ENCODE measurements at regions not wholly inside any gene's neighbourhood (a gene's known extent, or its start where the extent isn't known, plus 50 kb on each side); places are given as distances from the start of the nearest gene placed in this dataset.
"Not testable (repeated sequence)": the region's sequence is repeated elsewhere in the genome, so short reads cannot be mapped to it uniquely, and the experiment has no call there.

DNA sequence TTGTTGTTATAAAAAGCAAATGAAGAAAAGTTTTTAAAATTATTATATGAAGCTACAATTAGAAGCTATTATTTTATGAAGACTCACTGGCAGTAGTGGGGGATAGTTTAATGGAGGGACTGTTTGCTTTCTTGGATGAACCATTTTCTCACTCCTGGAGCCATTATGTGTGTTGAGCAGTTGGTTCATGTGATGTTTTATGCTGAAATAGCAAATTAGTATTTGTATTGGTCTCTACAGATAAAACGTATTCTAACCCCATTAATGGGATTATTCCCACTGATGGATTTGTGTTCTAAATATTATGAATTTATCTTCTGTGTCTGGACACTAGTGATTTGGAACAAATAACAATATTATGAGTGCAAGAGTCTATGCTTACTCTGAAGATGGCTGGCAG is 507.5 kb upstream of the FSHR start:
- DNase-seq: no peak

DNA sequence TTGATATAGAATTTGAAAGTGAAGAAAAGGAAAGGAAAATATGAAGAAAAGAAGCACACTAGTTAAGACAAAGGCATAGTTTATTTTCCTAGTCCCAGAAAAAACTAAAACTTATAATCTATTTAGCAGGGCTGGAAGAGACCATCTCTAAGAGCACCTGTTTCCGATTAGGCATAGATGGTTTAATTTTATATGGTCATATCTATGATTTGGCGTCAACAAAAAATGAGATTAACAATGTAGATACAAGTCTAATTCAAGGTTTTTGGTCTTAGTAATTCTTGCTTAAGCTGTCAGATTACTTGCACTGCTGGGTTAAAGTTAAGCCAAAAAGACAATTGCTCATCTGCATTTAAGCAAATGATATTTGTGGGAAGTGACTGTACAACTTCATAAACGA is 502.5 kb upstream of the FSHR start:
- DNase-seq: no peak

DNA sequence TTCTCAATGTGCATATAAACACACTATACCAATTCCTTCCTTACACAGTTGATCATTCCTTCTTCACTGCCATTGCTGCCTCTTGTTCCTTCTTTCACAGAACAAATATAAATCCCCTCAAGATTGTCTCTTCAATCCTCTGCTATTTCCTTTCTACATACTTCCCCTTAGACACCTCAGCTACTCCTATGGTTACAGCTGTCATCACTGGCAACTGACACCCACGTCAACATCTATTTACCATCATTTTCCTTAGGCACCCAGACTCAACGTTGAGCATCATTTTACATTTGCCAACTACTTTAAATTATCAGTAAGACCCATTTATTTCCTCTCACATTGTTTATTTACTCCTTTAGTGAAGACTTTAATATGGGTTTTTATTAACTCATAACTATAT is 488.8 kb upstream of the FSHR start:
- DNase-seq: no peak

DNA sequence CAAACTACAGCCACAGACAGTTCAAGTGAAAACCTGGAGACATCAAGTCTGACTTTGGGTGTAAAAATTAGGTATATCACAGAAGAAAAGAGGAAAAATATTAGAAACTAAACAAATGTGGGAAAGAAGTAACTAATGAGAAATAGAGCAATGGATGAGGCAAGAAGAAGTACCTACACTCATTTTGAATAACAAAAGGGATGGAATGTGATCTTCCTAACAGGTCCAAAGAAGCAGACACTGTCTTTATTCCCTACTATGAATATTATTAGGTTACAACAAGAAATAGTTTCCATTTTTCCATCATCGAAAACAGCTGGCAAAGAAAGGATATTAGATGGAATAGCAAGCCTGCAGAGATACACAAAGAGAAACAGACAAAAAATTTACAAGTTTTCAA is 486.3 kb upstream of the FSHR start:
- no peak for DNase-seq

DNA sequence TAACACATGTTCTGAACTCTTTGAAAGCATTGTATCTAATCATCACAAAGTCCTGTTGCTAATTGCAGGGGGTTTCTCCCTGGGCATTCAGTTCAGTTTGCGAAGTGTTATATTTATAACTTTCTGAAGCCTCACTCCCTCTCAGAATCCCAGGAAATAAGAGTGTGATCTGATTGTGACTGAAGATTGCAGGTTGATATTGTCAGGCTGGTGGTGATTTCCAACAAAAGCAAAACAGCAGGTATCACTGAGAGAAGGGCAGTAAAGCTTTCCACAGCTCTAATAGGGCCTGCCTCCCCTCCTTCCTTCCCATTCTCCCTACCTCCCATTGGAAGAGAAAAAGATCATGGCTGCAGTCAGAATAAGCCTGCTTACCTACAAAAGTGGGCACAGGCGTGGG is 466.7 kb upstream of the FSHR start:
- no peak for DNase-seq

DNA sequence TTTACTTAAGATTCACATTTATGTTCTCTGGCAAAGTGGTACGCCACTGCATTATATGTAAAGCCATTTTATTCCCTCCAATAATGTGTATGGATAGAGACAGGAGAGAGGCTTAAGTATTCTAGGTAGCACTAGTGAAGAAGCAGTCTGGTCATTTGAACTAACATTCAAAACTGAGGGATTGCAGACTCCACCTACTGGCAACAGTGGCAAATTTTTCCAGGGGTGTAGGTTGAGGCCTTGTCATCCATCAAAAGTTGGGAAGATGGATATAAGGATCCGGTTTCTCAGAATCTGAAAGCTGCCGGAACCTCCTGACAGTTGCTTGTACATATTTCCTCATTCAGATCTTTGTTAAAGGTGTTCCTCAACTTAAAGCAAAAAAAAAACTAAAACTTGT is 465.5 kb upstream of the FSHR start:
- DNase-seq: no peak

DNA sequence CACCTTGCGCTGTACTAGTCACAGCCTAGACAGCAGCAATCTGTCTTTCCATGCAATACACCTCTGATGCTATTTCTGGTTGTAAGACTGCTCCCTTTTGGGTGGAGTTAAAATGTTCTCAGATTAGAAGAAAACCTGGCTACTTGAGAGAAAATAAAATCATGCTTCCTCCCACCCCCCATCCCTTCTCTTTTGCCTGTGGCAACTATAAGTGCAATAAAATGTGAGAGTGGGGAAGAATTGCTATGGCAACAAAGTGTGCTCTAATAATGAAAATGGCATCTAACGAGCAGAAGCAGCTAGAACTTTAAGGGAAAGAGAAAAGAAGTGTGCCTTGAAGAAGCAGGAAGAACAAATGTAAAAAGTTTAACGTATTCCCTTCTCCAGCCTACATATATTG is 464.2 kb upstream of the FSHR start:
- DNase-seq: no peak

DNA sequence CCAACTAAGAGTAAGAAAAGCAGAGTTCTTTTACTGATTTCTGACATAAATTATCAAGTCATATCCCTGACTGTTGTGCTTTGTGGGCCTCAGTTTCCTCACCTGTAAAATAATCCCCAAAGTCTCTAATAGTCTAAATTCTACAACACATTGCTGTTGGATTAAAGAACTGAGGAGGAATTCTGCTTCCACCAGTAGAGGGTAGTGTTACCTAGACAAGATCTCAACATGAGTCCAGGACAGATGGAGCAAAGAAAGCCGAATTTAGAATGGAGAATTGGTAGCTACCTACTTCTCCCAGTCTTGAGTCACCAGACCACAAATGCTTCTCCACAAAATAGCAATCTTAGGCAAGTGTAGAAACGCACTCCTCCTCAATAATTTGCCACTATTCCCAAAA is 462.5 kb upstream of the FSHR start:
- no peak for DNase-seq

DNA sequence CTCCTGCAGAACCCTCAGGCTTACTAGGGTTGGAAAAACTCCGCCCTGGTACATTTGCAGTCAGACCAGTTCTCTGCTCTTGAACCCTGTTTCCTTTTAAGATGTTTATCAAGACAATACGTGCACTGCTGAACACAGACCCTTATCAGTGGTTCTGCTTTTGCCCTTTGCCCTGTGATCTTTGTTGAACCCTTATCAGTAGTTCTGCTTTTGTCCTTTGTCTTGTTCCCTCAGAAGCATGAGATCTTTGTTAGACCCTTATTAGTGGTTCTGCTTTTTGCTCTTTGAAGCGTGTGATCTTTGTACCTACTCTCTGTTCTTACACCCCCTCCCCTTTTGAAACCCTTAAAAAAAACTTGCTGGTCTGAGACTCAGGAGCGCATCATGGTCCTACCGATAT is 457.5 kb upstream of the FSHR start:
- DNase-seq: not testable (repeated sequence)

DNA sequence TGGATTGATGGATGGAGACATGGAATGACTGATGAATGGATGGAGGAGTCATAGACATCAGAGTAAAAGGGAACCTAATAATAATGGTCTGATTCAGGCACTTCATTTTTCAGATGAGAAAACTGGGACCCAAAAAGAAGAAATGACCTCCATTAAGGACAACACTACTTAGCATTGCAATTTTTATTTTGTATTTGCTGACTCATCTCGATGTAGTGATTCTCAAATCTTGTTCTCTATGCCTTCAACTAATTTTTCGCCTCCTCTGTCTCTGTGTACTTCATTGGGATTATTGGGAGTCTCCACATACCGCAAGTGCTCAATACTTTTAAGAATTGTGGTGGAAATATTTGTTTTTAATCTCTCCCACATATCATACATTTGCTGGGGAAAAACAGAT is 446.2 kb upstream of the FSHR start:
- DNase-seq: no peak

DNA sequence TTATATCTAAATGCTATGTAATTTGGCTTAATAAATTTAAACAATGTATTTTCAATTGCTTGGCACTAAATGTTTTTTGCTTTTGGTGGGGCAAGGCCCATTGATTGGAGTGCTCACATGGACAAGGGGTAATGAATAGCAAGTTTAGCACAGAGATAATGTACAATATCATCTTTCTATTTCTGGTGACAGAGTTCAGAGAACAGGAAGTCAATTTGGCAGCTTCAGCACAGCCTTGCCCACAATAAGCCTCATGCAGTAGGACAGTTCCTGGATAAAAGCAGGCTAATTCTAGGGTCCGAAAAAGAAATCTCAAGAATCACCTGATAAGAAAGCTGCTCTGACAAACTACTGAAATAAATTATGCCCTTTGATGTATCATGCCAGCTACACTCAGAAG is 443.9 kb upstream of the FSHR start:
- DNase-seq: no peak

DNA sequence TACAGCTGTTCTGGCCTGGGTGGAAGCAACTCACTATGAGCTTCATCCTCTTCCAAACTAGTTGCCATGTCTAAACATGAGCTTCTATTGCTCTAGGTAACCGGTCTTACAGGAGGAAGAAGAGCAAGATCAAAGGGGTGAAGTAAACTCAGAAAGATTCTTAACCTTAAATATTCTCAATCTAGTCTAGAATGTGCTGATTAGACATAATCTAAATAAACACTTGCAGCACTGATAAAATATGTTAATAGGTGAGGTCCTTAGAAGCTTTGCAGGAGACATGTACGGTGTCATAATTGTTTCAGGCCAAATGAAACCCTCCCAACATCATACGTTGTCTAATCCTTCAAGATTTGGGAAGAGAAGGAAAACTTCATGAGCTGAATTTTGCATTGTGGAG is 431.6 kb upstream of the FSHR start:
- DNase-seq: no peak

DNA sequence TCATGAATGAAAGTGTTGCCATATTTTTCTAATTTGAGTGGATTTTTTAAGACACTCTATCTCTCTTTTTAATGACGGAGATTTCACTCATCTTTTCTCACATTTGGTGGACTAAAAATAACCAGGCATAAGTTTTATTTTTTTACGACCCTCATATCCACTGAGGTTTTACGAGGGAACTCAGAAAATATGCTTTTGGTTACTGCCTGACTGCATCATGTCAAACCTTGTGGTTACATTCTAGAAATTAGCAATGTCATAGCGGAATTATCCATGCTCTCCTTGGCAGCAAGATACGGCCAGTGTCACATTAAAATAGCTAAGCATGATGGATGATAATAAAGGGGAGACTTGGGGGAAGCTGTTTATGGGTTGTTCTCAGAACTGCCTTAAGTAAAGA is 428.6 kb upstream of the FSHR start:
- DNase-seq: peak; percentile 32

DNA sequence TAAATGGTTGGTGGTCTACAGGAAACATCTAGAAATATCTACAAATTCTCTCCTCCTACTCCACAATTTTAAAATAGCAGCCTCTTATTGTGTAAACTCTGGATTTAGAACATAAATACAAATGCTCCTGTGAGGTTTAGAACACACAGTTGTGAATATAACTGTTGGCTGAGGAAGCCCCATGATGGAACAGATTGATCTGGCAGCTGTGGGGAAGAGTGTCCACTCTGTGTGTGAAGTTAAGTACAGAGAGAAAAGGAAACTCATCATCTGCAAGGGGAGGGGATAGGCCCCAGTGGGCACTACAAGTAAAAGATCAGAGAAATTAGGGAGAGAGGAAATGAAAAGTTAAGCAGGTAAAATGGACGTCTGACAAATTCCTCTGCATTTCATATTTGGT is 422.7 kb upstream of the FSHR start:
- DNase-seq: peak; percentile 25

DNA sequence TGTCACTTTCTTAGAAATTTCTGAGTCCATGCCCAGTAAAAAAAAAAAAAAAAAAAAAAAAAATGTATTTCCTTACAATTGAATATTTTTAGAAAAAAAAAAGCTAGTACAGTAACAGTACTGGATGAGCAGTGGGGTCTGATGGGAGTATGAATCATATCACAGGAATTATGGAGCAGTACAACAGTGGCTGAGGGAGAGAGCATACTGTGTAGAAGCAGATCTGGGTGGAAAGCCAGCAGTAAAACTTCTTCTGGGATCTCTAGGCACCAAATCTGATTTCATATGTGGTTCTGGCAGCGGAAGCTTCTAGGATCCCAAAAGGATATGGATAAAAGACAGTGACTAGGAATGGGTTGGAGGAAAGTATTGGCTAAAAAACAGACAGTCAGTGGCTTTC is 414.9 kb upstream of the FSHR start:
- DNase-seq: no peak

DNA sequence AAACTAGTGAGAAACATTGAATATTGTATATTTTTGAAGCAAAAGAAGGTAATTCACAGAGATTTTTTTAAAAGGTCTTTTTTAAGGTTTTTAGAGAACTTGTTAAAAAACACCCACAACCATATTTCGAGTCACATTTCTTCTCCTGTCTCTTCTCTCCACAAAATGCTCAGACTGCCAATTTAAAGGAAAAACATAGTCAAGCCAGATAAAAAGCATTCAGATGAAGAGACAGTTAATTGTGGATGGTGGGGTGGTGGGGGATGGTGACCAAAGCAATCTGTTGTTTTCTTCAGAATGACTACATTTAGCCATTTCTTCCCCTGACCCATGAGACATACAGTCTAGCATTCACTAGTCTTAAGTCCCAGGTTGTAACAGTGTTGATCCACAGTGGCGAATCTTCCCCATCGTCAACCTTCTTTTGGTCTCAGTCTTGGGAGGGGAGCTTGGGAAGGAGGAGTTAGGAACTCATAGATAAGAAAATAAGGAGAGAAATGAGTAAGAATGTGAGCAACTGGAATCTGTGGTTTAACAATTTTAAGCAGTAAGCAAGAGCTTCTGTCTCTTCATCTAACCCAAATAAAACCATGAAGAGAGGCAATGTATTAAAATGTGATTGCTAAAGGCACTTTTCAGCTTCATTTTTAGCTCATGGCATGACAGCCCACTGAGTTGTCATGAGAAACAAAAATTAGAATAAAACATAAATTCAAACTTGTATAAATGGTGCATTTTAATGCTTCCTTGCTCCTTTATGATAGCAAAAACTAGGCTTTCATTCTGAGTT is 413.7 kb upstream of the FSHR start:
- no peak for DNase-seq

DNA sequence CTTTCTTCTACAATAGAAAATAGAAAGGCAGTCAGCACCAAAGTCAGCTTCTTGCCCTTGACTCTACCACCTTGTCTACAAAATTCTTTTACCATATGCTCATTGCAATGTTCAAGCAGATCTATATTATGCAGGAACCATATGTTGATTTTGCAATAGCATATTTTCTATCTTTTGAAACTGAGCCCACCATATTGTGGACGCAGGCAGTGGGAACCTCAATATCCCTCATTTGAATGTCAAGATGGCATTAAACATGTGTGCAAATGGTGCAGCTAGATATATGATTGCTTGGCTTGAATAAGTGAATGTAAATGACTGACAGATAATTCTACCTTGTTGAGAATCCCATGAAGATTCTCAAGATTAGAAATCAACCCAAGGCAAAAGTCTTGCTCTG is 412.7 kb upstream of the FSHR start:
- no peak for DNase-seq

DNA sequence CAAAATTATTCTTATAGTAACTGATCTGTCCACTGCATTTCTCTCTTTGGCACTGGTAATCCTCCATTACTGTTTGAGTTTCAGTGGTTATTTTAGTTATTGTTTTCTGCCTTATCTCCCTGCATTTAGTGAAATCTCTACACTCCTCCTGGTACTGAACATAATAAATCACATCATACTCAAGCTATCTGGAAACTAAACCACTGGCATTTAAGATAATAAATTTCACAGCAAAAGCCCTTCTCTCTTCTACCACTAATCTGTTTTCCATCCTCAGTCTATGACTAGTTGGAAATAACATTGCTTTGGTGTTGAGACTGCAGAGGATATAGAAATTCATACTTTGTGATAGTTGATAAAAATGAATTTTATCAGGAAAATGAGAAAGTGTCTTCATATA is 399.3 kb upstream of the FSHR start:
- DNase-seq: no peak

DNA sequence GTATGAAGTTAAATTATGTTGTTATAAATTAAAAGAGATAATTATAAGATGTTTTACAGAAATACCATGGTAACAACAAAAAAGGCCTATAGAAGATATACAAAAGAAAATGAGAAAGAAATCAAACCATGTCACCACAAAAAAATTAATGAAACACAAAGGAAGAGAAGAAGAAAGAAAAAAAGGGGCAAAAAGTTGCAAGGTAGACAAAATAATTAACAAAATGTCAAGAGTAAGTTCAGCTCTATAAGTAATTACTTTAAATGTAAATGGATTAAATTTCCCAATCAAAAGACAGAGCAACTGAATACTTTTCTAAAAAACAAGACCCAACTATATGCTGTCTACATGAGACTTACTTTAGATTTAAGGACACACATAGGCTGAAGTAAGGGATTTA is 378.4 kb upstream of the FSHR start:
- no peak for DNase-seq

DNA sequence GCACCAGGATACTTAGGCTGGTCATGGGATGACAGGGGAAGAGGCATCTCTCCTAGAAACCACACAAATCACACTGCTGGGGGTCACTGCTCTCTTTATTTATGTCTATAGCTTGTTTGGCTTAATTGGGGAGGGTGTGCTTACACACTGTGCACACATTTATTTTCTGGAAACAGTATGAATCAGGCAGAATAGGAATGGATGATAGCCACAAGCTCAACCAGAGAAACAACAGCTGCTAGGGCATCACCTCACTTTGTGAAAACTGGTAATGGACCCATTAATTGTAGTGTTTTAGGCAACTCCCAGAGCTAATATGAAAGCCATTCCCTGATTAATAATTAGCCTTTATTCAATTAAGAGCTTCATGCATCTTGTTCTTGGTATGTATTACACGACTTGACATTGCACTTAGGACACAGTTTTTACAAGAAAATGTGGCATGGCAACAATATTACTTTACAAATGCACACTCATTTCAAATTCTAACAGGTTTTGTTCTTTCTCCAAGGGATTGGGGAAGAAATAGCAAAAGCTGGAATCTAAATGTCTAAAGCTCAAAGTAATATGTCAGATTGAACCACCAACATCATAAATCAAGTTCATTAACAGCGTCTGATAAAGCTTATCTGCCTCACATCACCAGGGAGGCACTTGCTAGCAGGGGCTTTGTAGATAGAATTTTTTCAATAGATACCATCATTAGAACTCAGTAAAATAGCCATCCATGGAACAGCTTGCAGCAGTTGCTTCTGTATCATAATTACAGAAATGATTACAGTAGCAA is 361.9 kb upstream of the FSHR start:
- no peak for DNase-seq

DNA sequence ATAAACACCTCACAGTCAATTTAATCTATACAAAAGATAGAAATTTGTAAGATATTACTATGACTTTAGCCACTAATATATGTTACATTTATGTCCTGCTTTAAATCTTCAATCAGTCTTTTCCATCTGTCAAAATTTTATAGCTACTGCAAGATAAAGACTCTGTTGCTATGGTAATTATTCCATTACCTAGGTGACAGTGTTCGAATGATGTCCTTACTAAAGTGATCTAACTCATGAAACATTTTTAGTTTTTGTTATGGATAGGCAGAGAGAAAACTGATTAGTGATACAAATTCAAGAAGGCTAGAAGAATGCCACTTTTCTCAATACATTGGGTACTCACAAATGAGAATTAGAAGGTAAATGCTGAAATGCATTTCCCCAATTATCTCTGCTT is 359.9 kb upstream of the FSHR start:
- no peak for DNase-seq

DNA sequence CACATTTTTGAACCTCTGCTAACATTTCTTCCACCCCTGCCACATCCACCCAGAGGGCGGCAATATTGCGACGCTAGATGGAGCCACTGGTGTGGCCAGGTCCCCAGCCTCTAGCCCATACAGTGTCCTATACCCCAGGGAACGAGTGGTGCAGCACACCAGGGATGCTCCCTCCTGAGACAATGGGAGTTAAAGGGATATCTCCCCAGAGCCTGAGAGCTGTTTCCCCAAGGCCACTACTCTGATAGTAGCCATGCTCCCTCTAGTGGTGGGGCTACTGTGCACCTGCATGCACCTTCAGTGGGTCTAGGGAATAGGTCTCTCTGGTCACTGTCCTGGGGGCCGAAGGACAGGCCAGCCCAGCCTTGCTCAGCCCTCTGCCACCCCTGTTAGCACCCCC is 336.4 kb upstream of the FSHR start:
- DNase-seq: no peak

DNA sequence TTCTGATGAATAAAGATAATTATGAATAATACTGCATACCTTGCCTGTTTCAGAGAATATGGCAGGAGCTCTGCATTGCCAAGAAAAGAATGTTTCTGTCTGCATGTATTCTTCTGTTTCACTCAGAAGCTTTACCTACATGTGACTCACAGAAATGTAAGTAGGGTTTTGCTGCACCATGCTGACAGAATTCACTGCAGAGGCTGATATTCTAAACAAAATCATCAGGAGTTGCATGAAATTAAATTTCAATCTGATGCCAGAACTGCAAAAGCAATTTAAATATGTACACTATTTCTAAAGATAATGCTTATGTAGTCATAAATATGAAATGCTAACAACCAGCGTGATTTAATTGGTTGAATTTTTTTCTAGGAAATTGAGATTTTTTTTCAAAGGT is 332.8 kb upstream of the FSHR start:
- no peak for DNase-seq

DNA sequence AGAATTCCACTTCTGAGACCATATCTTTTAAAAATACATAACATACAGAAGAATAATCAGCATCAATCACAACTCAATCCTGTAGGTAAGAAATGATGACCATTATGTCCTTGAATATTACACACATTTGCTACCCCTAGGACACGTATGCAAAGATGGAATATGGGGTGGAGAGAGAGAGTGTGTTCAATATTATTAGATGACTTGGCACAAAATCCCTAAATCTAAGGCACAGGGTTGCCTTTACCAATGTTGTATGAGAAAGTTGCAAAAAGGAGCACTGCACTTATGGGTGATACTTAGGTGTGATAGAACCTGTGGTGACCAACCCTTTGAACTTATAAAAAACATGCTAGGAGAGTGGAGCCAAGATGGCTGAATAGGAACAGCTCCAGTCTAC is 326.2 kb upstream of the FSHR start:
- no peak for DNase-seq

Data from left hindlimb (tissue), 1 donor.